GM19372 (cell line): ENCODE measurements at regions not wholly inside any gene's neighbourhood (a gene's known extent, or its start where the extent isn't known, plus 50 kb on each side); places are given as distances from the start of the nearest gene placed in this dataset.
"Not testable (repeated sequence)": the region's sequence is repeated elsewhere in the genome, so short reads cannot be mapped to it uniquely, and the experiment has no call there.

Experiments
- ATAC-seq: cut with Tn5 transposase; IDR thresholded peaks from one replicate; pipeline ENCODE4 v1.9.1; 2021; ENCODE audit warnings: mild to moderate bottlenecking, low read depth, moderate library complexity; ENCODE audit not compliant: unreplicated experiment

DNA sequence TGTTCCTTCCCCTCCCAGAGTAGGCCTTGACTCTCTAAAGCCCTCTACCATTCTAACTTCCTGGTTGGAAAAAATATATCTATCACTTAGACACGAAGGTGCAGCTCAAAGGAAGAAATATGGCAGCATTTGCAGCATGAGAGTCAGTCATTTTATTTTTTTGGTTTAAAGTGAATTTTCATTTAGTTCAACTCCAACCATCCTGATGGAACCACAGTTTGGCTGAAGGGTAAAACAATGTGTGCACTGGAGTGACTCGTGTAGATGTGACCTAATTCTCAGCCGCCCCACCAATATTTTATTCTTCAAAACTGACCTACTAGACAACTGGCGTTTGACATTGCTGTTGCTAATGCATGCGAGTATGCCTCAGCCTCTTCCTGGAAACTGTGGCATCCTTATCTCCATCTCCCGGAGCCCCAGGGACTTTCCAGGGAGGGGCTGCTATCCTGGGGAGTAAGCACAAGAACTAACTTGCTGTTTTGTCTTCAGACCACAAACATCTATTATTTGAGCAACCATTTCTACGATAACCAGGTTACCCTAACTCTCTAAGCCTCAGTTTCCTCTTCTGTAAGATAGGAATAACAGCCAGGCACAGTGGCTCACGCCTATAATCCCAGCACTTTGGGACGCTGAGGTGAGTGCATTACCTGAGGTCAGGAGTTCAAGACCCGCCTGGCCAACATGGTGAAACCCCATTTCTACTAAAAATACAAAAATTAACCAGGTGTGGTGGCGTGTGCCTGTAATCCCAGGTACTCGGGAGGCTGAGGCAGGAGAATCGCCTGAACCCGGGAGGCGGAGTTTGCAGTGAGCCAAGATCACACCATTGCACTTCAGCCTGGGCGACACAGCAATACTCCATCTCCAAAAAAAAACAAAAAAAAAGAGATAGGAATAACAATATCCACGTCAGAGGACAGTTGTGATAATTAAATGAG is 148.7 kb upstream of the JARID2 start:
- no peak for ATAC-seq

DNA sequence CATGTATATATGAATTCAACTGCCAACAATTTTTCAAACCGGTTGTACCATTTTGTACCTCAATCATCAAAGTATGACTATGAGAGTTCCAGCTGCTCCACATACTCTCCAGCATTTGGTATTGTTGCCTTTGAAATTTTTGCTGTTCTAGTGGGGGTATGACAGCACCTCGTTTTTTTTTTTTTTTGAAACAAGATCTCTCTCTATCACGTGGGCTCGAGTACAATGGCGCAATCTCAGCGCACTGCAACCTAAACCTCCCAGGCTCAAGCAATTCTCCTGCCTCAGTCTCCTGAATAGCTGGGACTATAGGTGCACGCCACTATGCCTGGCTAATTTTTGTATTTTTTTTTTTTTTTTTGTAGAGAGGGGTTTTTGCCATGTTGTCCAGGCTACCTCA is 144.7 kb upstream of the JARID2 start:
- no peak for ATAC-seq

DNA sequence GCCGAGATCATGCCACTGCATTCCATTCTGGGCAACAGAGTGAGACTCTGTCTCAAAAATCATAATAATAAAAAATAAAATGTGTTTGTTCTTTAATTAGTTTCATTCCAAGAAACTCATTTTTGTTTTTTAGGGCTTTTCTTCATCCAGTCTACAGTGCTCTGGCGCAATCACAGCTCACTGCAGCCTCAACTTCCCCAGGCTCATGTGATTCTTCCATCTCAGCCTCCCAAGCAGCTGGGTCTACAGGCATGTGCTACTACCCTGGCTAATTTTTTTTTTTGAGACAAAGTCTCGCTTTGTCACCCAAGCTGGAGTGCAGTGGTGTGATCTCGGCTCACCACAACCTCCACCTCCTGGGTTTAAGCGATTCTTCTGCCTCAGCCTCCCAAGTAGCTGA is 143.6 kb upstream of the JARID2 start:
- no peak for ATAC-seq

DNA sequence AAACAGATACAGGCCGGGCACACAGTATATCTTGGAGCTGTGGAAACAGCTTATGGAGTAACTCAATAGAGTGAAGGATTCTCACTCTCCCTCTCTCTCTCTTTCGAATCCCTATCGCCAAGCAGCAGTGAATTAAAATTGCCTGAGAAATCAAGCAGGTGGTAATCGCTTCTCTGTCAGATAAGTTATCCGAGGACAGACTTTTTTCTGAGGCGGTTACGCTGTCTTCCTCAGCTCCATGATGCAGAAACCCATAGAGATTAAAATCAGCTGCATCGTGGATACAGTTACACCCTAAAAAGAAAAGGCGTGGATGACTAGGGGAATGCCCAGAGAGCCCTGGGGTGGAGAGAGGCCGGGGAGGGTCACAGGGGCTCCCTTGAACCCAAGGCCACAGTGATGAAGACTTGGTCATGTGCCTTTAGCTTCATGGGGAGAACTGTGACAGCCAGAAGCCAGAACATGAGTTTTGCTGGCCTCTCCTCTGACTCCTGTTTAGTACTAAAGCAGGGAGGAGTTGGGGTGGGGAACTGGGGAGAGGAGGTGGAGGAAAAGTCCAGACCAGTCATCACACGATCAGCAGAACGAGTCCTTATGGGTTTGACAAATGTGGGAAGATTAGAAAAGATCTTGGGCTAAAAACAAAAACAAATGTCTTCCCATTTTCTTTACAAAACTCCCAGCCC is 138.8 kb upstream of the JARID2 start:
- ATAC-seq: no peak

DNA sequence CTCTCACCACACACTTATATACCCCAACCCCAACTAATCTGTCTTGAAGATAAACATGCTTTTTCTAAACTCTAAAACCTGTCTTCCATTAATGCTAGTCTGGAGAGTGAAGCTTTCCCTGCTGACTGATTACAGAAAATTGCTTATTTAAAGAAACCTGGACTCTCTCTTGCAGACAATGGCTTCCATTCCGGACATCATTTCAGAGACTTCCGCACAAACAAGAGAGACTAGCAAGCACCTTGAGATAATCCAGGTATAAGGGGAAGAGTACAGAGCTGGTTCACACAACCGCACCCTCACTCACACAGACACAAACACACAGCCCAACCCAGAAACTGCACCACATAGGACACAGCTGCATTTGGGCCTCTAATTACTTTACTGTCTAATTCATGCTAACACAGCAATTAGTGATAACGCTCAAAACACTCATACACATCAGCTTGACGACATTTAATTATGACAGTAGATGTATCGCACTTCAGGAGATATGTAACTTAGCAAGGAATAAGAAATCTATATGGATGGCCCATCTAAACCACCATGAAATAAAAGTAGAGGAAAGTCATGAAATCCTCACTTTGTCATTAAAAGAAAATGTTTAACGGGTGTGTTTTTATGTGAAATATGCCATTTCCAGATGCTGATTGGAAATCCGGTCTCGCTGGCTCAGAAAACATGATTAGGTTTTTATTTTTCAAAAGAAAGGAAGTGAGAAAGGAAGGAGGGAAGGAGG is 138.1 kb upstream of the JARID2 start:
- ATAC-seq: no peak

DNA sequence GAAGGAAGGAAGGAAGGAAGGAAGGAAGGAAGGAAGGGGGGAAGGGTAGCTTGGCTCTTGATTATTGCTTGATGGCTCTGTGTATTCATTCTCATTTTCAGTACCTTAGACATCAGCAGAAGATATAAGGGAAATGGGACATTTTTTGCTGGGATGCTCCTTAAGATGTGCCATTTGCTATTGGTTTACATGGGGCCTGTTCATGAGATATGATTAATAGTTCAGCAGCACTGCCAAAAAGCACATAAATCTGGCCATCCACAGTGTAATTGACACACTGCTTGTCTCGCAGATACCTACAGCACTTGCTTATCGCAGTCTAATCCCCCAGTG is 137.5 kb upstream of the JARID2 start:
- no peak for ATAC-seq

DNA sequence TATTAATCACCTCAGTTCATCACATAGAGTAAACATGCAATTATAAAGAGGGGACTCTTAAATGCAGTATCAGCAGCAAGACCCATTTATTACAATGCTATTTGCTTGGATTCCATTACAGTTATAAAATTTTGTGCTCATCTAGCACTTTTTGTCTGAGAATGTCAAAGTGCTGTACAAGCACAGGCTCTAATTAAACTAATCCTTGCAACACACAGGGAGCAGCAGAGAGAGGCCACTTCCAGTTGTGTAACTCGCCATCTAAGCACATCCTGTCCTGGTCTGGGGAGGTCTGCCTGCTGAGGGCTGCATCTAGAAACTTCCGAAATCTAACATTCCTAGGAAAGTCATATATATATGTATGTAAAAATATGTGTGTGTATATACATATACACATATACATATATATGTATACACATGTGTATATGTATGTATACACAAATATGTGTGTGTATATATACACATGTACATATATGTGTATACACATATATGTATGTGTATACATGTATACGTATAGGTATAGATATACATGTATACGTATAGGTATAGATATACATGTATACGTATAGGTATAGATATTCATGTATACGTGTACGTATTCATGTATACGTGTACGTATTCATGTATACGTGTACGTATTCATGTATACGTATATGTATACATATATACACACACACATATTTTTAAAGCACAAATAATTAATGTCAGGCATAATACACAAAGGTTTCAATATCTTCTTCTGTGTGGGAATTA is 136.4 kb upstream of the JARID2 start:
- no peak for ATAC-seq

DNA sequence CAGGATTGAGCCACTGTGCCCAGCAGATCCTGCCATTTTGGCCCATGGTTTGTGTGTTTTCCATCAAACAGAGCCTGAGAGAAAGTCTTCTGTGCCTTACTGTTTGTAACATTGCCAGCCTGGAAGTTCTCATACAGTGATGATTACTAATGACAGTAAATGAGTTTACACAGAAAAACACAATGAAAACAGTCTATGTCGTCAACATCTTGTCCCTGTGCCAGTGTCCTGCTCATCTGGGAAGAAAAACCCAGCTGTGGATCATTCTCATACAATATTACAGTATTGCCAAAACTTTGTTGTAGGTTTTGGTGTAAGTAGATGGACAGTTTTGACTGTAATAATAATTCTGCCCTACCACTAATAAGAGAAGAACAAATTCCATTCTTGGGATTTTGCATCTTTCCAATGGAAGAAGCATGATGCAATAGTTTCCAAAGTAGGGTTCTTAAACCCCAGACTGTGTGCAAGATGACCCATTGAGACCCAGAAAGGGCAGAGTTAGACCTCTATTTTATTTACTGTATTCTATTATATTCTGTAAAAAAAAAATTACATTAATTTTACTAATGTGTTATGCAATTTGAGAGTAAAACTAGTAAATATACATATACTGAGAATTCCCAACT is 135.0 kb upstream of the JARID2 start:
- no peak for ATAC-seq

DNA sequence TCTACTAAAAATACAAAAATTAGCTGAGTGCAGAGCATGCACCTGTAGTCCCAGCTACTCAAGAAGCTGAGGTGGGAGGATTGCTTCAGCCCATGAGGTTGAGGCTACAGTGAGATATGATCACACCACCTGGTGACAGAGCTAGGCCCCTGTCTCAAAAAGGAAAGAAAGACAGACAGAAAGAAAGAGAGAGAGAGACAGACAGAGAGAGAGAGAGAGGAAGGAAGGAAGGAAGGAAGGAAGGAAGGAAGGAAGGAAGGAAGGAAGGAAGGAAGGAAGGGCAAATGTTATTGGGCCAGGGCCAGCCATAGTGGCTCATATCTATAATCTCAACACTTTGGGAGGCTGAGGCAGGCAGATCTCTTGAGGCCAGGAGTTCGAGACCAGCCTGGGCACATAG is 134.3 kb upstream of the JARID2 start:
- ATAC-seq: not testable (repeated sequence)

DNA sequence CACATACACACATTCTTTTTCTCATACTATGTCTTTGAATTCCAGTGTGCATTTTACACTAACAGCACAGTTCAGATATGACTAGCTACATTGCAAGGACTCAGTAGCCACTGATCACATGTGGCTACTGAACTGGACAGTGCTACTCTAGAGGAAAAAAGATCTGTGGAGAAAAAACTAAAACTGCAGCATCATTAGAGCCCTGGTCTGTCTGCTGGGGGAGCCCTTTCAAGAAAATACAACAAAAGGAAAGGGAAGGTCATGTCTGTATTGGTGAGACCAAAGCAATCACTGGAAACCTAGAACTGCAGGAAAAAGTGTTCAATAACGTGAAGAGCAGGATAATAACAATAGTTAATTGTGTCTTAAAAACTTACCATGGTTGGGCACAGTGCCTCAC is 132.3 kb upstream of the JARID2 start:
- ATAC-seq: no peak

DNA sequence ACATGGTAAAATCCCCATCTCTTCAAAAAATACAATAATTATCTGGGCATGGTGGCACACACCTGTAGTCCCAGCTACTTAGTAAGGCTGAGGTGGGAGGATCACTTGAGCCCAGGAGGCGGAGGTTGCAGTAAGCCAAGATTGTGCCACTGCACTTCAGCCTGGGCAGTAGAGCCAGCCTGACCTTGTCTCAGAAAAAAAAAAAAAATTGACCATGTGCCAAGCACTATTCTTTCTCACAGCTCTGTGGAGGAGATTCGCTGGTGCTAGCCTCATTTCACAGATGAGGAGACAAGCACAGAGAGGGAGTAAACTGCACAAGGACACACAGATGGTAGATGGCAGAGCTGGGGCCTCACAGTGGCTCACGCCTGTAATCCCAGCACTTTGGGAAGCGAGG is 131.8 kb upstream of the JARID2 start:
- ATAC-seq: no peak

DNA sequence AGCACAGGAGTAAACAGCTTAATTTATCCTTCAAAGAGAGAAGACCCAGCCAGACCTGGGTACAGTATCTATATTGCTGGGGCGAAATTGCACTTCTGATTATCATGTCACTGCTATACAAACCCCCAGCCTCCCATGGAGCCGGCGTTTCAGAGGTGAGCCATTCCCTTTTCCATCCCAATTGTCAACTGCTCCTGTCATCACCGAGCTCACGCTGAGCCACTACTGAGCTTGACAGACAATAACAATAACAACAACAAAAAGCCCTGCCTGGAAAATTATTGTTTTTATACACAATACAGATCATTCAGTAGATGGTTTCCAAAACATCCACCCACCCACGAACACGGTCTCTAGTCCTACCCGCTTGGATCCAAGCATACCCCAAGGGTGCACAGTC is 129.0 kb upstream of the JARID2 start:
- ATAC-seq: no peak

DNA sequence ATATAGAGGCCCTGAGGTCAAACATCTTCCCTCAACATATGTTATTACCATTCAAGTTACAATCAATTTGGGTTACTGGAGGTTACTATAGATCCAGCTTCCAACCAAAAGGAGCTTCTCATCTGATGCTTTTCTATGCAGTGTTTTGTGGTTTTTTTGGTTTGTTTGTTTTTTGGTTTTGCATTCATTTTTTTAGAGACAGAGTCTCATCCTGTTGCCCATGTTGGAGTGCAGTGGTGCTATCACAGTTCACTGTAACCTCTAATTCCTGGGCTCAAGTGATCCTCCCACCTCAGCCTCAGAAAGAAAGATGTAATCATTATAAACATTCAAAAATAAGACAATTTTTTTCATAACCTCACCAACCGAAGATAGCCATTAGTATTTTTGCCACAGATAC is 124.4 kb upstream of the JARID2 start:
- no peak for ATAC-seq

DNA sequence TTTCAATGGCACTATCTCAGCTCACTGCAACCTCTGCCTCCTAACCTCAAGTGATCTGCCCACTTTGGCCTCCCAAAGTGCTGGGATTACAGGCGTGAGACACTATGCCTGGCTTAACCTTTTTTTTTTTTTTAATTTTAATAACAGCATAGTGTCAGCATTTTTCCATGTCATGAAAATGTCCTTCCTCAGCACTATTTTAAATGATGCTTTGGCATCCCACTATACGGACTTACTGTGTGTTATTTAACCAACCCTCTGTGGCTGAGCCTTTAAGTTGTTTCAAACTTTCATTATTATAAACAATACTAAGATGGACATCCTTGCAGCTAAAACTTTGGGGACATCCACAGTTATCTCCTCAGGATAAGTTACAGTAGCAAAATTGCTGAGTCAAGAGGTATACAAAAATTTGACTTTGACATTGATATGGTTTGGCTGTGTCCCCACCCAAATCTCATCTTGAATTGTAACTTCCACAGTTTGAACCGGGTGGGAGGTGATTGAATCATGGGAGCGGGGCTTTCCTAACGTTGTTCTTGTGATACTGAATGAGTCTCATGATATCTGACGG is 123.8 kb upstream of the JARID2 start:
- ATAC-seq: no peak

DNA sequence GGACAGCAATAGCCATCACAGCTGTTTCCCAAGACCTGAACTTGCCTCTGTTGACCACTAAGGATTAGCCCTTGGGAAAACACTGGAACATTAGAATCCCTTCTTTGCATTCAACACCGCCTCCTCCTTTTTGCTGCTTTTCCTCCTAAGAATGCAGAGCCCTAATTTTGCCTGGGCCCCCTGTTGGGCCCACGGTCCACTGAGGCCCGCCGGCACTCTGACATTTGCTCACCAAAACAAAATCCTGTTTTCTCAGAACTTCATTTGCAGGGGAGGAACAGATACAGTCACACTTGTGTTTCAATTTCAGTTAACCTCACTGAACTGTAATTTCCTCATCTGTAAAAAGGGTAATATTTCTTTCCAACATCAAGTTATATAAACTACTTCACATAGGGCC is 116.0 kb upstream of the JARID2 start:
- no peak for ATAC-seq

DNA sequence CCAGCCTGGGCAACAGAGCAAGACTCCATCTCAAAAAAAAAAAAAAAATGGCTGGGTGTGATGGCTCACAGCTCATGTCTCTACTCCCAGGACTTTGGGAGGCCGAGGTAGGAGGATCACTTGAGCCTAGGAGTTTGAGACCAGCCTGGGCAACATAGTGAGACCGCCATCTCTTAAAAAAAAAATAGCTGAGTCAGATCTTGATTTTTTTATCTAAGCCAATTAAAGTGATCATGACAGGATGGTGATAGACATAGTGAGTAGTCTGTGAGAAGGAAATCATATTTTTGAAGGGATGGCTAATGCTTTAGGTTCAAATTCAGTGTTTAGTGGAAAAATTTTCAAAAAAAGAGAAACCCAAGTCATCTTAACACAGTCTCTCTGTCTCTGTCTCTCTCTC is 114.6 kb upstream of the JARID2 start:
- no peak for ATAC-seq

DNA sequence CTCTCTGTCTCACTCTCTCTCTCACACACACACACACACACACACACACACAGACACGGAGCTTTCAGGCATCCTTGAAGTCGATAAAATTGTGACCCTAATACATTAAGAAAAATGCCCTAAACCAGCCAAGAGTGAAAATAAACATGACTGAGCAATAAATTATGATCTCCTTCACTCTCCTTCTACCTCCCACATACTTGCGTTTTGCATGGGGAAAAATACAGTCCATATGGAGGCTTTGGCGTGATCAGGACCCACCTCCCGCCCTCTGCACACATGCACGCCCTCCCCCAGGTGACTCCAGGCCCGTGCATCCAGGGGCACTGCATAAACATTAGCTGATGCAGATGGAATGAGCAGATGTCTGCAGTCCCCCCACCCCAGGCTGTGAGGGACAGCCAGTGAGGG is 114.2 kb upstream of the JARID2 start:
- no peak for ATAC-seq

DNA sequence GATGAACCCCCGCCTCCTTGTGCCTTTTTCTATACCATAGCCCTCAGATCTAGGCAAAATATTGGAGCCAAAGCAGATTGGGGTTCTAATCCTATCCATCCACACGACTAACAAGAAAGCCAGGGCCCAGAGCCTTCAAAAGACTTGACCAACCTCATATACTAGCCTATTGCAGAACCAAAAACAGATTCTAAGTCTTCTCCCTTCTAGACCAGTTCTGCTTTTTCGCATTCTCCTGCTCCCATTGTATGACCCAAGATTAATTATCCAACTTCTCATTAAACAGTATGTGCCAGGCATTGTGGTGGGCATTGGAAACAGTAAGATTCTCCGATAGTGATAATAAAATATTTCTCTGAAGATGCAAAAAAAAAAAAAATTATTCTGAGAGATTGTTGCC is 113.7 kb upstream of the JARID2 start:
- ATAC-seq: no peak

DNA sequence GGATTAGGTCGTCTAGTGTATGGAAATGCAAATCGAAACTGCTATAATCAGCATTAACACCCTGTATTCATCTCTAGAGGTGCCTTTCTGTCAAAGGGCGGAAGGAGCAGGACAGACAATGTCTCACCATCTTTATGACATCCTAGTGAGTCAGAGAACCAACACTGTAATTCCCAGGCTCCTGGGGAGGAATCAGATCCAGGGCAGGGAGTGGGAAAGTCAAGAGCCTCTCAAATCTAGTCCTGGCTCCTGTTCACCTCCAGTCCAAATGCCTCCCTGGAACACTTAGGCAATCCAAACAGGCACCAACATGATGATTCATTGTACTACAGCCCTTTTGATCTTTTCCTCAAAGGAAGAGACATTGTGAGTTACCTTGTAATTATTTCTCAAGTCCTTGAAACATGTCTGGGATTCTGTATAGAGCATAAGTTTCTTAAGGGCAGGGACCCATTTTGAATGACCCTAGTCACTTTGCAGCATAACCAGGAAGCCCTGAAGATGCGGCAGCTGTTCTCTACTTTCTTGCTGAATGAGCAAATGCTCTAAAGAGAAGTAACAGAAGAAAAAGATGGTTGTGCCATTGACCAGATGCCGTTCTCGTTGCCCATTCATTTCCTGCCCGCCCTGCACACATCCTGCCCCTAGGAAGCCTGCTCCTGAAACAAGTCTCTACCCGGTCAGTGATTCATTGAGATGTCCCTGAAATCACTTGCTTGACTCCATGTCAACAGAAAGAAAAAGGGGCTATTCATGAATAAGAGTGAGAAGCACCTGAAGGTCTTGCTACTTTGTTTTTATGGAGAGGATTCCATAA is 112.8 kb upstream of the JARID2 start:
- ATAC-seq: no peak
